GM12878 (cell line): ENCODE measurements at regions not wholly inside any gene's neighbourhood (a gene's known extent, or its start where the extent isn't known, plus 50 kb on each side); places are given as distances from the start of the nearest gene placed in this dataset.

Experiments
- ATAC-seq: fragments of 200-7000 bp; cut with Tn5 transposase; 3 replicates; pipeline ENCODE4 v1.9.1; 2020; ENCODE audit warnings: mild to moderate bottlenecking, moderate library complexity
- BruUV-seq: library from RNA; stranded (reverse); fragments of 400-500 nt; replicated peaks from 2 replicates; lab custom pipeline; 2021; lab: Mats Ljungman, UMichigan
- CTCF ChIA-PET: fragments of 300-600 bp; sonication (Branson Sonifier 250); formaldehyde crosslinking; extraction: SDS; loops from one replicate; lab custom pipeline; 2021; ENCODE audit warnings: inconsistent platforms; lab: Yijun Ruan, JAX
- POLR2A ChIA-PET: fragments of 350-600 bp; formaldehyde crosslinking; extraction: SDS; loops from one replicate; lab custom pipeline; 2021; ENCODE audit warnings: inconsistent platforms; lab: Charles Lee
- RAD21 ChIA-PET: fragments of 300-600 bp; sonication (Branson Sonifier 250); formaldehyde crosslinking; loops from one replicate; lab custom pipeline; 2023; ENCODE audit warnings: antibody characterized with exemption; ENCODE audit not compliant: unreplicated experiment; lab: Charles Lee
- SMC1A ChIA-PET: fragments of 300-600 bp; sonication (Branson Sonifier 250); formaldehyde crosslinking; loops from one replicate; lab custom pipeline; 2023; ENCODE audit not compliant: unreplicated experiment, uncharacterized antibody; lab: Charles Lee
- DNase-seq: peaks from one replicate; pipeline ENCODE4 v3.0.0-alpha.2; 2011; ENCODE audit warnings: low read depth, low spot score
- FAIRE-seq: peaks from 3 replicates; lab custom pipeline; 2011; peaks lifted over from hg19 to GRCh38; lab: Jason Lieb, UNC
- H2AFZ ChIP-seq: 2 replicates; pipeline ENCODE4 v1.6.0; 2011; ENCODE audit warnings: low read depth, low read length, control low read depth; ENCODE audit not compliant: control insufficient read depth
- H3K27ac ChIP-seq: 2 replicates; pipeline ENCODE4 v1.5.1; 2011; ENCODE audit warnings: control low read depth; ENCODE audit not compliant: control insufficient read depth, insufficient read depth
- H3K27me3 ChIP-seq, 2 experiments: replicated peaks in 1 of 2; 2 replicates each; pipeline versions ENCODE4 v1.6.0 to v1.6.1; 2011; ENCODE audit warnings: low read length in 1 of 2; ENCODE audit not compliant: control insufficient read depth in 2 of 2, insufficient read depth in 2 of 2
- H3K36me3 ChIP-seq, 2 experiments: 2 replicates each; pipeline ENCODE4 v1.5.1; 2011; ENCODE audit warnings: low read length in 1 of 2; ENCODE audit not compliant: control insufficient read depth in 2 of 2, insufficient read depth in 2 of 2
- H3K4me1 ChIP-seq: 2 replicates; pipeline ENCODE4 v1.6.1; 2011; ENCODE audit warnings: mild to moderate bottlenecking, low read length, moderate library complexity, mixed read lengths; ENCODE audit not compliant: control insufficient read depth, insufficient read depth
- H3K4me2 ChIP-seq: 2 replicates; pipeline ENCODE4 v1.6.0; 2011; ENCODE audit warnings: control low read depth; ENCODE audit not compliant: control insufficient read depth, insufficient read depth
- H3K4me3 ChIP-seq: fragments of 200-600 bp; sonication (generic); 2 replicates; pipeline ENCODE4 v1.5.1; 2016
- H3K79me2 ChIP-seq: 2 replicates; pipeline ENCODE4 v1.6.0; 2011; ENCODE audit warnings: low read length; ENCODE audit not compliant: control insufficient read depth, insufficient read depth
- H3K9ac ChIP-seq: 2 replicates; pipeline ENCODE4 v1.8.0; 2011; ENCODE audit warnings: low read length, control low read depth, mixed read lengths; ENCODE audit not compliant: control insufficient read depth, insufficient read depth
- H3K9me3 ChIP-seq: replicated peaks from 3 replicates; pipeline ENCODE4 v1.5.1; 2011; ENCODE audit warnings: mild to moderate bottlenecking, low read length; ENCODE audit not compliant: control insufficient read depth, insufficient read depth
- H4K20me1 ChIP-seq: 2 replicates; pipeline ENCODE4 v1.6.0; 2011; ENCODE audit not compliant: control insufficient read depth, insufficient read depth
- CBFB ChIP-seq: IDR thresholded peaks from 2 replicates; pipeline ENCODE4 v1.6.1; 2016; ENCODE audit warnings: antibody characterized with exemption, low read depth
- CHD4 ChIP-seq: fragments of 200-600 bp; sonication (generic); IDR thresholded peaks from 2 replicates; pipeline ENCODE4 v1.6.1; 2016; ENCODE audit warnings: mild to moderate bottlenecking
- FOXK2 ChIP-seq: fragments of 450-650 bp; IDR thresholded peaks from 2 replicates; pipeline ENCODE4 v1.6.1; 2017; ENCODE audit warnings: mild to moderate bottlenecking, moderate library complexity
- GATAD2B ChIP-seq: fragments of 450-650 bp; conservative IDR thresholded peaks from 2 replicates; pipeline ENCODE4 v1.6.1; 2017; ENCODE audit warnings: low read depth, mild to moderate bottlenecking, moderate library complexity
- NKRF ChIP-seq: fragments of 450-650 bp; conservative IDR thresholded peaks from 2 replicates; pipeline ENCODE4 v1.6.1; 2017; ENCODE audit warnings: mild to moderate bottlenecking, moderate library complexity
- NR2C2 ChIP-seq: IDR thresholded peaks from 2 replicates; pipeline ENCODE4 v1.6.1; 2011; ENCODE audit warnings: borderline replicate concordance, low read depth; ENCODE audit not compliant: control insufficient read depth, insufficient read length
- NRF1 ChIP-seq: conservative IDR thresholded peaks from 2 replicates; pipeline ENCODE4 v1.6.1; 2011; ENCODE audit warnings: mild to moderate bottlenecking, low read depth, low read length, improper control_type of control experiment
- POLR2A ChIP-seq: IDR thresholded peaks from 2 replicates; pipeline ENCODE4 v1.6.1; 2011; ENCODE audit warnings: low read depth, mild to moderate bottlenecking, low read length
- PRDM15 ChIP-seq: fragments of 450-650 bp; formaldehyde crosslinking; IDR thresholded peaks from 2 replicates; pipeline ENCODE4 v1.4.0; 2020; ENCODE audit warnings: mild to moderate bottlenecking, moderate library complexity
- SMAD5 ChIP-seq: IDR thresholded peaks from 2 replicates; pipeline ENCODE4 v1.6.1; 2016; ENCODE audit warnings: antibody characterized with exemption, low read depth
- WRNIP1 ChIP-seq: IDR thresholded peaks from 2 replicates; pipeline ENCODE4 v1.6.1; 2011; ENCODE audit warnings: low read depth, low read length, improper control_type of control experiment, borderline replicate concordance
- ZBTB11 ChIP-seq: fragments of 450-650 bp; formaldehyde crosslinking; IDR thresholded peaks from 2 replicates; pipeline ENCODE4 v1.5.0; 2022; ENCODE audit warnings: mild to moderate bottlenecking, missing genetic modification characterization
- ZBTB33 ChIP-seq: fragments of 450-650 bp; IDR thresholded peaks from 2 replicates; pipeline ENCODE4 v1.6.1; 2017; ENCODE audit warnings: mild to moderate bottlenecking
- ZNF274 ChIP-seq: IDR thresholded peaks from one replicate; pipeline ENCODE4 v1.8.0; 2011; ENCODE audit not compliant: insufficient read length, insufficient read depth
- WGBS: methylation state at CpG from one replicate; pipeline ENCODE4 v1.1.6; 2016; ENCODE audit warnings: low lambda C conversion rate; ENCODE audit not compliant: insufficient replicate concordance, insufficient coverage; ENCODE audit errors: missing lambda C conversion rate; 5-methylcytosine and 5-hydroxymethylcytosine counted together
- in situ Hi-C: fragments of 300-500 bp; cut with MboI; formaldehyde crosslinking; loops from 9 replicates; pipeline ENCODE4 v1.14.3; 2018; ENCODE audit warnings: mixed read lengths
- intact Hi-C: fragments of 100-400 bp; cut with micrococcal nuclease; formaldehyde crosslinking; loops from one replicate; pipeline ENCODE4 v1.14.2; 2022; ENCODE audit not compliant: unreplicated experiment

- ChIA-PET SMC1A (no interaction called here), RAD21 (no interaction called here), CTCF (no interaction called here), POLR2A (no interaction called here)
- in situ Hi-C loops, result no loop called here
- ATAC-seq (no peak), FAIRE-seq (no peak), DNase-seq (no peak)
- intact Hi-C loops, result no loop called here
- no TSS peak for BruUV-seq
- H3K4me1 ChIP-seq, result no peaks in the 10 kb centered on the region
- no peak overlapping the region for H3K9ac ChIP-seq
- no peaks in the 10 kb centered on the region for H3K36me3 ChIP-seq
- no peaks in the 10 kb centered on the region for H3K27me3 ChIP-seq
- H3K4me2 ChIP-seq, result no peak overlapping the region
- H4K20me1 ChIP-seq, result no peaks in the 10 kb centered on the region
- TF ChIP-seq NR2C2 (no peak), NRF1 (no peak), ZNF274 (no peak), ZBTB33 (no peak), CBFB (no peak), SMAD5 (no peak), PRDM15 (CRISPR knock-in tag) (no peak), ZBTB11 (no peak), NKRF (no peak), FOXK2 (no peak), GATAD2B (no peak), CHD4 (no peak), POLR2A (no peak), WRNIP1 (no peak)
- no peak overlapping the region for H3K27ac ChIP-seq
- no peak overlapping the region for H2AFZ ChIP-seq
- H3K79me2 ChIP-seq, result no peaks in the 10 kb centered on the region
- WGBS, result 1% methylated on average over 3 of the region's 3 CpGs
- H3K9me3 ChIP-seq, result no peaks in the 10 kb centered on the region
- no peak overlapping the region for H3K4me3 ChIP-seq
Observed at GRCh38 chr12:83613586-83614110, 926.9 kb downstream of the TMTC2 start.
